Uterus (tissue), 2 donors: ENCODE measurements at regions not wholly inside any gene's neighbourhood (a gene's known extent, or its start where the extent isn't known, plus 50 kb on each side); places are given as distances from the start of the nearest gene placed in this dataset.

ENCODE experiments used
- POLR2A ChIP-seq, 2 donors: fragments of 450-650 bp; IDR thresholded peaks; one replicate each; pipeline ENCODE4 v1.6.1; 2016; ENCODE audit warnings: antibody characterized with exemption in 2 of 2, mild to moderate bottlenecking in 1 of 2, moderate library complexity in 1 of 2
- TF ChIP-seq, protein P1 (sequence below), 4 experiments: fragments of 200-600 bp in 2 of 4; fragments of 450-650 bp in 2 of 4; sonication (generic) in 2 of 4; IDR thresholded peaks; one replicate each; pipeline ENCODE4 v1.5.1; 2016 to 2019; ENCODE audit warnings: antibody characterized with exemption in 4 of 4, mild to moderate bottlenecking in 2 of 4, moderate library complexity in 1 of 4

DNA sequence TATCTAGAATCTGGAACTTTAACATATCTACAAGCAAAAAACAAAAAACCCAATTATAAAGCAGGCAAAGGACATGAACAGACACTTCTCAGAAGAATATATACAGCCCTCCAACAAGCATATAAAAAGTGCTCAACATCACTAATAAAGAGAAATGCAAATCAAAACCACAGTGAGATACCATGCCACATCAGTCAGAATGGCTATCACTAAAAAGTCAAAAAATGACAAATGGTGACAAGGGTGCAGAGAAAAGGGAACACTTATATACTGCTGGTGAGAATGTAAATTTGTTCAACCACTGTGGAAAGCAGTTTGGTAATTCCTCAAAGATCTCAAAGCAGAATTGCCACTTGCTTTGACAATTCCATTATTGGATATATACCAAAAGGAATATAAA, 215.0 kb upstream of the EYS start:
- TF ChIP-seq, protein P1, sequence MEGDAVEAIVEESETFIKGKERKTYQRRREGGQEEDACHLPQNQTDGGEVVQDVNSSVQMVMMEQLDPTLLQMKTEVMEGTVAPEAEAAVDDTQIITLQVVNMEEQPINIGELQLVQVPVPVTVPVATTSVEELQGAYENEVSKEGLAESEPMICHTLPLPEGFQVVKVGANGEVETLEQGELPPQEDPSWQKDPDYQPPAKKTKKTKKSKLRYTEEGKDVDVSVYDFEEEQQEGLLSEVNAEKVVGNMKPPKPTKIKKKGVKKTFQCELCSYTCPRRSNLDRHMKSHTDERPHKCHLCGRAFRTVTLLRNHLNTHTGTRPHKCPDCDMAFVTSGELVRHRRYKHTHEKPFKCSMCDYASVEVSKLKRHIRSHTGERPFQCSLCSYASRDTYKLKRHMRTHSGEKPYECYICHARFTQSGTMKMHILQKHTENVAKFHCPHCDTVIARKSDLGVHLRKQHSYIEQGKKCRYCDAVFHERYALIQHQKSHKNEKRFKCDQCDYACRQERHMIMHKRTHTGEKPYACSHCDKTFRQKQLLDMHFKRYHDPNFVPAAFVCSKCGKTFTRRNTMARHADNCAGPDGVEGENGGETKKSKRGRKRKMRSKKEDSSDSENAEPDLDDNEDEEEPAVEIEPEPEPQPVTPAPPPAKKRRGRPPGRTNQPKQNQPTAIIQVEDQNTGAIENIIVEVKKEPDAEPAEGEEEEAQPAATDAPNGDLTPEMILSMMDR (IDR thresholded peaks at IDR 0.05): no peak
- TF ChIP-seq POLR2A (IDR thresholded peaks at IDR 0.05): no peak
